ENCODE measurements at regions not wholly inside any gene's neighbourhood (a gene's known extent, or its start where the extent isn't known, plus 50 kb on each side); places are given as distances from the start of the nearest gene placed in this dataset.
A peak's percentile ranks its signal among the peaks of the same experiment; 100 is the strongest.

DNA sequence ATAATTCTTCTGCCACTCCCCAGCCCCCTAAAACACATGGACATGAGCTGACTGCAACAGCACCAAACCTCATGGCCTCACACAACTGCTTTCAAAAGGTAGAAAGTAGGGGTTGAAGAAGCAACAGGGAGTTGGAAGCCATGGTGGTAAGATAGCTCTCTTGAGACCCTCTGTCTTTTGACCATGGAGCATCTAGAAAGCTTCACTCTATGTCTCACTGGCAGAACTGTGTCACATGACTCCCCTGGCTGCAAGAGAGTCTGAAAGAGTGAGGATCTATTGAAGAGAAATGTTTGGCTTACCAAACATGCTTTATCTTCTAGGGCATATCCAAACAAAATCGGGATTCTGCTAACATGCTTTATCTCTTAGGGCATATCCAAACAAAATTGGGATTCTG is 142.9 kb upstream of the WSCD2 start:
- H3K4me3 Mint-ChIP-seq: no peak overlapping the region
- no peak overlapping the region for H3K27ac Mint-ChIP-seq (ENCODE audit: unreplicated experiment)
- TF ChIP-seq CTCF (conservative IDR thresholded peaks at IDR 0.05): no peak
- H3K9me3 Mint-ChIP-seq: no peaks in the 10 kb centered on the region
- DNase-seq (ENCODE audit: low read depth, low spot score): no peak
- H3K27me3 Mint-ChIP-seq (ENCODE audit: low read depth): peaks cover 87% of the 10 kb centered on the region
- no peaks in the 10 kb centered on the region for H3K36me3 Mint-ChIP-seq (ENCODE audit: low read depth)
- no peaks in the 10 kb centered on the region for H3K4me1 Mint-ChIP-seq

- Mint-ChIP-seq H3K4me1 (no peaks in the 10 kb centered on the region), H3K27ac (ENCODE audit: unreplicated experiment) (no peak overlapping the region), H3K27me3 (ENCODE audit: low read depth) (peaks cover 84% of the 10 kb centered on the region), H3K9me3 (no peaks in the 10 kb centered on the region), H3K36me3 (ENCODE audit: low read depth) (no peaks in the 10 kb centered on the region), H3K4me3 (no peak overlapping the region)
- peak; percentile 70 for TF ChIP-seq CTCF (conservative IDR thresholded peaks at IDR 0.05)
- peak; percentile 20 for DNase-seq (ENCODE audit: low read depth, low spot score)
Observed at GRCh38 chr12:107990325-107990724, 138.8 kb upstream of the WSCD2 start.

DNA sequence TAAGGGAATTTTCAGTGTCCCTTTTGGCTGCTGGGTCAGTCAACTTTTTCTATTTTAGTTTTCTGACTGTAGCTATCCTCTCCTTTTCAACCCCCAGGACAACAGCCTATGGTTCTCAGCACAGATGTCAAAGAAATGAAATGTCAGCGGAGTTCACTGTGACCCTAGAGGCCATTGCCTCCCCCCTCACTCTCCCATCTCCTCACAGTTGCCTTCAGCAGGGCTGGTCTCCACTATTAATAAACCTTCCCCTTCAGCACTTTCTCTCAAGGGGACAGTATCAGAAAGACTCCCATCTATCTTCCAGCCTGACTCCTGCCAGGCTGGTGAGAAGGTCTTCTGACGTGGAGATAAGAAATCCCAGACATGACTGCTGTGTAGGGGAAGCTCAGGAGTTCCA is 137.1 kb upstream of the WSCD2 start:
- H3K4me1 Mint-ChIP-seq: no peaks in the 10 kb centered on the region
- peaks cover 91% of the 10 kb centered on the region for H3K27me3 Mint-ChIP-seq (ENCODE audit: low read depth)
- H3K36me3 Mint-ChIP-seq (ENCODE audit: low read depth): no peaks in the 10 kb centered on the region
- no peak for DNase-seq (ENCODE audit: low read depth, low spot score)
- no peak overlapping the region for H3K4me3 Mint-ChIP-seq
- TF ChIP-seq CTCF (conservative IDR thresholded peaks at IDR 0.05): no peak
- H3K9me3 Mint-ChIP-seq: no peaks in the 10 kb centered on the region
- no peak overlapping the region for H3K27ac Mint-ChIP-seq (ENCODE audit: unreplicated experiment)

- H3K4me3 Mint-ChIP-seq: no peak overlapping the region
- H3K27me3 Mint-ChIP-seq (ENCODE audit: low read depth): peaks cover 95% of the 10 kb centered on the region
- peak; percentile 69 for TF ChIP-seq CTCF (conservative IDR thresholded peaks at IDR 0.05)
- no peaks in the 10 kb centered on the region for H3K36me3 Mint-ChIP-seq (ENCODE audit: low read depth)
- DNase-seq (ENCODE audit: low read depth, low spot score): peak; percentile 36
- no peaks in the 10 kb centered on the region for H3K4me1 Mint-ChIP-seq
- H3K27ac Mint-ChIP-seq (ENCODE audit: unreplicated experiment): no peak overlapping the region
- no peaks in the 10 kb centered on the region for H3K9me3 Mint-ChIP-seq
Observed at GRCh38 chr12:107992870-107993451, 136.1 kb upstream of the WSCD2 start.

DNA sequence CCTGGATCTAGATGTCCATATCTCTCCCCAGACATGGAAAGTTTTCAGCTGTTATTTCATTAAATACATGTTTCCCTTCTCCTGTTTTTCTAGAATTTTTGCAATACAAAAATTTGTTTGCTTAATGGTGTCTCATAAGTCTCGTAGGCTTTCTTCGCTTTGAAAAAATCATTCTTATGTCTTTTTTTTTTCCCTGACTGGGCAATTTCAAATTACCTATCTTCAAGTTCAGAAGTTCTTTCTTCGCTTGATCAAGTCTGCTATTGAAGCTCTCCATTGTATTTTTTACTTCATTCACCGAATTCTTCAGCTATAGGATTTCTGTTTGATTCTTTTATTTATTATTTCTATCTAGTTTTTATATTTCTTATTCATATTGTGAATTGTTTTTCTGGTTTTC is 130.2 kb upstream of the WSCD2 start:
- no peak for DNase-seq (ENCODE audit: low read depth, low spot score)
- H3K27me3 Mint-ChIP-seq (ENCODE audit: low read depth): peaks cover 82% of the 10 kb centered on the region
- H3K4me3 Mint-ChIP-seq: no peak overlapping the region
- no peaks in the 10 kb centered on the region for H3K4me1 Mint-ChIP-seq
- H3K36me3 Mint-ChIP-seq (ENCODE audit: low read depth): no peaks in the 10 kb centered on the region
- H3K27ac Mint-ChIP-seq (ENCODE audit: unreplicated experiment): no peak overlapping the region
- H3K9me3 Mint-ChIP-seq: no peaks in the 10 kb centered on the region
- TF ChIP-seq CTCF (conservative IDR thresholded peaks at IDR 0.05): no peak
